OCI-LY1 (cell line): ENCODE measurements at regions not wholly inside any gene's neighbourhood (a gene's known extent, or its start where the extent isn't known, plus 50 kb on each side); places are given as distances from the start of the nearest gene placed in this dataset.

Source experiments
- H2AFZ ChIP-seq: fragments of 200-600 bp; sonication (generic), shearing (Covaris generic); 2 replicates; pipeline ENCODE4 v1.6.0; 2014; ENCODE audit warnings: antibody characterized with exemption, mild to moderate bottlenecking, low read length
- H3F3A ChIP-seq: fragments of 200-600 bp; sonication (generic), shearing (Covaris generic); 2 replicates; pipeline ENCODE4 v1.6.0; 2014; ENCODE audit warnings: mild to moderate bottlenecking, antibody characterized with exemption, low read length, moderate library complexity; ENCODE audit not compliant: insufficient read depth
- H3K27ac ChIP-seq: fragments of 200-600 bp; sonication (generic); 2 replicates; pipeline ENCODE4 v1.5.1; 2014; ENCODE audit warnings: low read length, mixed run types, mild to moderate bottlenecking, low read depth; ENCODE audit not compliant: poor library complexity, severe bottlenecking
- H3K27me3 ChIP-seq: fragments of 200-600 bp; sonication (generic); 2 replicates; pipeline ENCODE4 v1.6.0; 2014; ENCODE audit warnings: antibody characterized with exemption, mild to moderate bottlenecking, low read length, moderate library complexity; ENCODE audit not compliant: insufficient read depth
- H3K36me3 ChIP-seq: fragments of 200-600 bp; sonication (generic); 2 replicates; pipeline ENCODE4 v1.6.1; 2014; ENCODE audit warnings: mild to moderate bottlenecking, antibody characterized with exemption, low read length, moderate library complexity, mixed read lengths; ENCODE audit not compliant: insufficient read depth
- H3K4me1 ChIP-seq: fragments of 200-600 bp; sonication (generic); 2 replicates; pipeline ENCODE4 v1.5.1; 2014; ENCODE audit warnings: mild to moderate bottlenecking, low read length, moderate library complexity; ENCODE audit not compliant: insufficient read depth, severe bottlenecking
- H3K4me2 ChIP-seq: fragments of 200-600 bp; sonication (generic), shearing (Covaris generic); 2 replicates; pipeline ENCODE4 v1.6.1; 2014; ENCODE audit warnings: low read length
- H3K4me3 ChIP-seq: fragments of 200-600 bp; sonication (generic); 2 replicates; pipeline ENCODE4 v1.5.1; 2014; ENCODE audit warnings: low read length, low read depth, mild to moderate bottlenecking, mixed read lengths; ENCODE audit not compliant: poor library complexity, severe bottlenecking
- H3K79me2 ChIP-seq: fragments of 200-600 bp; shearing (Covaris generic); 2 replicates; pipeline ENCODE4 v1.6.1; 2016; ENCODE audit warnings: mixed run types, low read length, mixed read lengths; ENCODE audit not compliant: insufficient read depth
- H3K9ac ChIP-seq: fragments of 200-600 bp; sonication (generic), shearing (Covaris generic); 2 replicates; pipeline ENCODE4 v1.6.1; 2014; ENCODE audit warnings: mild to moderate bottlenecking, low read length, mixed read lengths
- H3K9me2 ChIP-seq: fragments of 200-600 bp; sonication (generic), shearing (Covaris generic); 2 replicates; pipeline ENCODE4 v1.6.1; 2014; ENCODE audit warnings: low read depth, mild to moderate bottlenecking, low read length, mixed read lengths
- H3K9me3 ChIP-seq: fragments of 200-600 bp; shearing (Covaris generic); 2 replicates; pipeline ENCODE4 v1.6.1; 2014; ENCODE audit warnings: low read length, mixed read lengths
- H4K20me1 ChIP-seq: fragments of 200-600 bp; sonication (generic), shearing (Covaris generic); 2 replicates; pipeline ENCODE4 v1.6.0; 2016; ENCODE audit warnings: mild to moderate bottlenecking, low read length; ENCODE audit not compliant: insufficient read depth
- EZH2 ChIP-seq: fragments of 200-600 bp; sonication (generic), shearing (Covaris generic); IDR thresholded peaks from 2 replicates; pipeline ENCODE4 v1.8.0; 2017; ENCODE audit warnings: borderline replicate concordance, mixed run types, mild to moderate bottlenecking, antibody characterized with exemption, low read length, moderate library complexity, mixed read lengths
- TF ChIP-seq, protein P1 (sequence below): fragments of 200-600 bp; sonication (generic), shearing (Covaris generic); IDR thresholded peaks from 2 replicates; pipeline ENCODE4 v1.5.1; 2017; ENCODE audit warnings: mild to moderate bottlenecking, antibody characterized with exemption, low read length, moderate library complexity, mixed read lengths

DNA sequence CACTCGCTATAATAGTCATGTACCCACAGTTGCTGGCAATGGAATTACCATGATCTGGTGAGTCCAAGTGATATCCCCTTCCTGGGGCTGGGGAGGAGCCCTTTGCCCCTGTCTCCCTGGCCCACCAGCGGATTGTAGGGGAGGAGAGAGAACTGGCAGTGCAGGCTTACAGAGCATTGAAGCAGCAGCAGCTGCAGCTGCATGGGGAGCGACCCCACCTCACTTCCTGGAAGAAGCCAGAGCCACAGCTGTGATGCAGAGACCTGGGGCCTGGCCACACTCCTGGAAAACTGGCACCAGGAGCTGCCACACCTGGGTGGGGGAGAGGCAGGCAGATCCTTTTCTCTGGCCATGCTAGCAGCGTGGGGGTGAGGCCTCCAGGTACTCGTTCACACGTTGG lies 300.1 kb upstream of the PROK2 start:
- H2AFZ ChIP-seq, result no peak overlapping the region
- no peaks in the 10 kb centered on the region for H4K20me1 ChIP-seq
- peak overlapping the region; percentile 98 for H3K27ac ChIP-seq
- H3K36me3 ChIP-seq, result peaks cover 7% of the 10 kb centered on the region; the same call in 1 of the 2 replicates
- no peak for TF ChIP-seq EZH2
- TF ChIP-seq, protein P1, sequence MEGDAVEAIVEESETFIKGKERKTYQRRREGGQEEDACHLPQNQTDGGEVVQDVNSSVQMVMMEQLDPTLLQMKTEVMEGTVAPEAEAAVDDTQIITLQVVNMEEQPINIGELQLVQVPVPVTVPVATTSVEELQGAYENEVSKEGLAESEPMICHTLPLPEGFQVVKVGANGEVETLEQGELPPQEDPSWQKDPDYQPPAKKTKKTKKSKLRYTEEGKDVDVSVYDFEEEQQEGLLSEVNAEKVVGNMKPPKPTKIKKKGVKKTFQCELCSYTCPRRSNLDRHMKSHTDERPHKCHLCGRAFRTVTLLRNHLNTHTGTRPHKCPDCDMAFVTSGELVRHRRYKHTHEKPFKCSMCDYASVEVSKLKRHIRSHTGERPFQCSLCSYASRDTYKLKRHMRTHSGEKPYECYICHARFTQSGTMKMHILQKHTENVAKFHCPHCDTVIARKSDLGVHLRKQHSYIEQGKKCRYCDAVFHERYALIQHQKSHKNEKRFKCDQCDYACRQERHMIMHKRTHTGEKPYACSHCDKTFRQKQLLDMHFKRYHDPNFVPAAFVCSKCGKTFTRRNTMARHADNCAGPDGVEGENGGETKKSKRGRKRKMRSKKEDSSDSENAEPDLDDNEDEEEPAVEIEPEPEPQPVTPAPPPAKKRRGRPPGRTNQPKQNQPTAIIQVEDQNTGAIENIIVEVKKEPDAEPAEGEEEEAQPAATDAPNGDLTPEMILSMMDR, result no peak
- peaks cover 87% of the 10 kb centered on the region for H3K4me1 ChIP-seq
- no peaks in the 10 kb centered on the region for H3K9me3 ChIP-seq
- no peaks in the 10 kb centered on the region for H3K79me2 ChIP-seq
- no peaks in the 10 kb centered on the region for H3K9me2 ChIP-seq
- H3K27me3 ChIP-seq, result no peaks in the 10 kb centered on the region
- H3K4me2 ChIP-seq, result no peak overlapping the region
- no peaks in the 10 kb centered on the region for H3F3A ChIP-seq
- H3K4me3 ChIP-seq, result no peak overlapping the region
- H3K9ac ChIP-seq, result no peak overlapping the region

DNA sequence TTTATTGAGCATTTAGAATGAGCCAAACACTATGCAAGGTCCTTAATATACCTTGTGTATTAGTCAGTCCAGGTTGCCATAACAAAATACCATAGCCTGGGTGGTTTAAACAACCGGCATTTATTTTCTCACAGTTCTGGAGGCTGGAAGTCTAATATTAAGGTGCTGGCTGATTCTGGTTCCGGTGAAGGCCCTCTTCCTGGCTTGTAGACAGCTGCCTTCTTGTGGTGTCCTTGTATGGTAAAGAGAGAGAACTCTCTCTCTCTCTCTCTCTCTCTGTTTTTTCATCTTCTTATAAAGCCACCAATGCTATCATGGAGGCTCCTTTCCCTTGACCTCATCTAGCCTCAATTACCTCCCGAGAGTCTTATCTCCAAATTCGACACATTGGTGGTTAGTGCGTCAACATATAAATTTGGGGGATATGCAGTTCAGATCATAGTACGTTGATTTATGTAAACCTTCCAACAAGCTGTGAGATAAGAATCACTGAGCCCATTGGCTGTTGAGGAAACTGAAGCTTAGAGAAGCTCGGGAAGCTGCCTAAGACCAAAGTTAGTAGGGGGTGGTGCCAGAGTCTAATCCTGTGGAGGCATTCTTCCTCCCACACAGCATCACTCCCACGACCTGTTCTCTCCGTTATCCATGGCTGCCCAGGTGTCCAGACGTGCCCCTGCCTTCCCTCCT lies 298.0 kb upstream of the PROK2 start:
- Histone ChIP-seq H3K4me3 (no peak overlapping the region), H3K27me3 (no peaks in the 10 kb centered on the region), H2AFZ (no peak overlapping the region), H3K79me2 (no peaks in the 10 kb centered on the region), H3K36me3 (no peaks in the 10 kb centered on the region), H3K27ac (peak overlapping the region; percentile 98), H4K20me1 (no peaks in the 10 kb centered on the region), H3K9me2 (no peaks in the 10 kb centered on the region), H3K9me3 (no peaks in the 10 kb centered on the region), H3K9ac (no peak overlapping the region; the same call in 1 of the 2 replicates), H3K4me1 (peaks cover 100% of the 10 kb centered on the region), H3F3A (no peaks in the 10 kb centered on the region), H3K4me2 (peak overlapping the region; percentile 45; the same call in 1 of the 2 replicates)
- TF ChIP-seq EZH2, result no peak
- TF ChIP-seq, protein P1, result no peak

DNA sequence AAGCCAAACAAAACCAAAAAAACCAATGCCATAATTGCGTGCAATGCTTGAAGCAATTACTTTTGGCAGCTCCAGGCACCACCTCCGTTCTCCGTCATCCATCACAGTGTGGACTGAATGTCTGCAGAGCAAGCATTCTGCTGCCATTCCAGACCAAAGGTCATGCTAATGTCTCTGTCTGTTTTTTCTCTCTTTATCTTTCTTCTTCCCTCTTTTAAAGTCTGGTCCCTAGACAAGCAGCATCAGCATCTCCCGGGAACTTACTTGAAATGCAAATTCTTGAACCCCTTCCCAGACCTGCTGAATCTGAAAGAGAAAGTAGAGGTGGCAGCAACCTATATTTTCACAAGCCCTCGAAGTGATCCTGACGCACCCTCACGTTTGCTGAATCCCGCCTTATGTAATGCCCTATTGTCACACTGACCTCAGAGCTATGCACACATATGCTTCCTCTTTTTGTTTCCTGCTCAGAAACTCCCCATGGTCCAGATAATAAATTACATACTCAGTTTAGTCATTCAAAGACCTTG lies 297.3 kb upstream of the PROK2 start:
- no peaks in the 10 kb centered on the region for H3K36me3 ChIP-seq
- no peak for TF ChIP-seq EZH2
- TF ChIP-seq, protein P1, result no peak
- H4K20me1 ChIP-seq, result no peaks in the 10 kb centered on the region
- H3K9ac ChIP-seq, result peak overlapping the region; percentile 42
- peak overlapping the region; percentile 28 for H3K4me3 ChIP-seq
- H3K4me1 ChIP-seq, result peaks cover 100% of the 10 kb centered on the region
- H3F3A ChIP-seq, result no peaks in the 10 kb centered on the region
- no peak overlapping the region for H2AFZ ChIP-seq
- peak overlapping the region; percentile 45; the same call in 1 of the 2 replicates for H3K4me2 ChIP-seq
- H3K79me2 ChIP-seq, result no peaks in the 10 kb centered on the region
- no peaks in the 10 kb centered on the region for H3K27me3 ChIP-seq
- H3K9me3 ChIP-seq, result no peaks in the 10 kb centered on the region
- H3K27ac ChIP-seq, result peak overlapping the region; percentile 98
- H3K9me2 ChIP-seq, result no peaks in the 10 kb centered on the region
